NB4 (cell line): ENCODE measurements at regions not wholly inside any gene's neighbourhood (a gene's known extent, or its start where the extent isn't known, plus 50 kb on each side); places are given as distances from the start of the nearest gene placed in this dataset.

ENCODE experiments used
- CTCF ChIP-seq: IDR thresholded peaks from one replicate; pipeline ENCODE4 v1.5.1; 2012; ENCODE audit warnings: low read depth, low read length
- MYC ChIP-seq: IDR thresholded peaks from 2 replicates; pipeline ENCODE4 v1.6.1; 2011; ENCODE audit warnings: low read depth, low read length
- POLR2A ChIP-seq: IDR thresholded peaks from 2 replicates; pipeline ENCODE4 v1.6.1; 2011; ENCODE audit warnings: mild to moderate bottlenecking; ENCODE audit not compliant: insufficient read length; ENCODE audit errors: extremely low read depth
- TF ChIP-seq, protein P1 (sequence below): IDR thresholded peaks from 2 replicates; pipeline ENCODE4 v1.6.1; 2011; ENCODE audit warnings: low read depth, low read length

DNA sequence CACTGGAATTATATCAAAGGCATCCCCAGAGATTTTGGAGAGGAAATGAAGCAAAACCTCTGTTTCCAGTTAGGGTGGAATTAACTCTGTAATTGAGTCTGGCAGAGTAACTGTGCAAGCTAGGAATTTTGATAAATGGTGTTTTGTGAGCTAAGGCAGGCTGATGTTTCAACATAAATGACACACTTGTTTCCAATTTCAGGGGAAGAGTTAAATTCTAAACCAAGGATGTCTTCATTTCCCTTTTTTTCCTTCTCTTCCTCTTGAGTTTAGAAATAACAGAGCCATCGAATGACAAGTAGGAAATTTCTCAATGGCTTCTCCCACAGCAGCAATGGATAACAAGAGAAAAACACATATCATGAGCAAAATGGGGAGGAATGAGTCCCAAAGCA lies 131.2 kb downstream of the IRS2 start:
- TF ChIP-seq POLR2A (no peak), CTCF (no peak), MYC (no peak)
- TF ChIP-seq, protein P1, sequence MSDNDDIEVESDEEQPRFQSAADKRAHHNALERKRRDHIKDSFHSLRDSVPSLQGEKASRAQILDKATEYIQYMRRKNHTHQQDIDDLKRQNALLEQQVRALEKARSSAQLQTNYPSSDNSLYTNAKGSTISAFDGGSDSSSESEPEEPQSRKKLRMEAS = no peak
